Stomach (tissue), 8 donors: ENCODE measurements at regions not wholly inside any gene's neighbourhood (a gene's known extent, or its start where the extent isn't known, plus 50 kb on each side); places are given as distances from the start of the nearest gene placed in this dataset.

Experiments
- DNase-seq, 2 donors: peaks; one replicate each; pipeline versions ENCODE4 v3.0.0 to v3.0.0-alpha.2; 2013 to 2019
- H3K27ac ChIP-seq, 5 donors: fragments of 200-600 bp in 4 of 5; sonication (generic) in 4 of 5; one replicate each; pipeline ENCODE4 v1.5.1; 2013 to 2019; ENCODE audit warnings: mild to moderate bottlenecking in 1 of 5, moderate library complexity in 1 of 5
- H3K27me3 ChIP-seq, 3 donors: fragments of 200-600 bp; sonication (generic); one replicate each; pipeline ENCODE4 v1.5.1; 2017 to 2019; ENCODE audit warnings: mixed run types in 1 of 3
- H3K36me3 ChIP-seq, 4 donors: fragments of 200-600 bp; sonication (generic); 1 replicate in 3 of 4; 2 replicates in 1 of 4; pipeline ENCODE4 v1.5.1; 2016 to 2019
- H3K4me1 ChIP-seq, 4 donors: fragments of 200-600 bp; sonication (generic); one replicate each; pipeline ENCODE4 v1.5.1; 2016 to 2019
- H3K4me3 ChIP-seq, 4 donors: fragments of 200-600 bp; sonication (generic) in 3 of 4; one replicate each; pipeline ENCODE4 v1.5.1; 2016 to 2019; ENCODE audit warnings: mild to moderate bottlenecking in 1 of 4
- H3K9me3 ChIP-seq, 4 donors: fragments of 200-600 bp; sonication (generic); one replicate each; pipeline ENCODE4 v1.5.1; 2016 to 2019
- EP300 ChIP-seq: sonication (generic); formaldehyde crosslinking; IDR thresholded peaks from one replicate; pipeline ENCODE4 v1.6.1; 2017; ENCODE audit warnings: antibody characterized with exemption
- POLR2A ChIP-seq, 4 donors: fragments of 450-650 bp; IDR thresholded peaks; one replicate each; pipeline ENCODE4 v1.6.1; 2016; ENCODE audit warnings: antibody characterized with exemption in 4 of 4, control low read depth in 2 of 4, mild to moderate bottlenecking in 1 of 4, moderate library complexity in 1 of 4
- POLR2AphosphoS5 ChIP-seq, 3 donors: sonication (generic); formaldehyde crosslinking; IDR thresholded peaks; one replicate each; pipeline ENCODE4 v1.6.1; 2016; ENCODE audit warnings: antibody characterized with exemption in 3 of 3
- WGBS, 5 donors: extraction: QIAGEN DNeasy Blood & Tissue Kit in 3 of 5; methylation state at CpG; one replicate each; pipeline versions ENCODE4 v1.1.5 to v1.1.7; 2013 to 2018; 5-methylcytosine and 5-hydroxymethylcytosine counted together
- intact Hi-C: fragments of 100-400 bp; cut with DNase I; formaldehyde crosslinking; loops from one replicate; pipeline ENCODE4 v1.15.1; 2023; ENCODE audit warnings: low total_unique reads
- TF ChIP-seq, protein P1 (sequence below), 7 experiments: fragments of 450-650 bp in 4 of 7; fragments of 200-600 bp in 3 of 7; sonication (generic) in 3 of 7; IDR thresholded peaks; one replicate each; pipeline ENCODE4 v1.5.1; 2016 to 2019; ENCODE audit warnings: antibody characterized with exemption in 7 of 7, control low read depth in 2 of 7, mild to moderate bottlenecking in 1 of 7
- donor health status: healthy with polysubstance abuse.
- donor health status: Bipolar disorder and iron deficiency.
- donor health status: healthy.

- intact Hi-C loops = no loop called here
- no peak overlapping the region for H3K27ac ChIP-seq
- no peaks in the 10 kb centered on the region for H3K27me3 ChIP-seq
- no peak for DNase-seq
- no peaks in the 10 kb centered on the region for H3K36me3 ChIP-seq
- TF ChIP-seq, protein P1, sequence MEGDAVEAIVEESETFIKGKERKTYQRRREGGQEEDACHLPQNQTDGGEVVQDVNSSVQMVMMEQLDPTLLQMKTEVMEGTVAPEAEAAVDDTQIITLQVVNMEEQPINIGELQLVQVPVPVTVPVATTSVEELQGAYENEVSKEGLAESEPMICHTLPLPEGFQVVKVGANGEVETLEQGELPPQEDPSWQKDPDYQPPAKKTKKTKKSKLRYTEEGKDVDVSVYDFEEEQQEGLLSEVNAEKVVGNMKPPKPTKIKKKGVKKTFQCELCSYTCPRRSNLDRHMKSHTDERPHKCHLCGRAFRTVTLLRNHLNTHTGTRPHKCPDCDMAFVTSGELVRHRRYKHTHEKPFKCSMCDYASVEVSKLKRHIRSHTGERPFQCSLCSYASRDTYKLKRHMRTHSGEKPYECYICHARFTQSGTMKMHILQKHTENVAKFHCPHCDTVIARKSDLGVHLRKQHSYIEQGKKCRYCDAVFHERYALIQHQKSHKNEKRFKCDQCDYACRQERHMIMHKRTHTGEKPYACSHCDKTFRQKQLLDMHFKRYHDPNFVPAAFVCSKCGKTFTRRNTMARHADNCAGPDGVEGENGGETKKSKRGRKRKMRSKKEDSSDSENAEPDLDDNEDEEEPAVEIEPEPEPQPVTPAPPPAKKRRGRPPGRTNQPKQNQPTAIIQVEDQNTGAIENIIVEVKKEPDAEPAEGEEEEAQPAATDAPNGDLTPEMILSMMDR (IDR thresholded peaks at IDR 0.05) = no peak
- no peak for TF ChIP-seq POLR2AphosphoS5 (IDR thresholded peaks at IDR 0.05)
- no peak for TF ChIP-seq POLR2A (IDR thresholded peaks at IDR 0.05)
- no peak for TF ChIP-seq EP300
- no peak overlapping the region for H3K4me3 ChIP-seq
- peaks cover 17 to 63% (median 37%) of the 10 kb centered on the region in 4 donors for H3K4me1 ChIP-seq
- H3K9me3 ChIP-seq = no peaks in the 10 kb centered on the region
- 93 to 96% (median 94%) methylated on average over 14 to 15 of the region's 15 CpGs for WGBS, 5 donors
These were observed 77.2 kb downstream of the ARL6IP4 start for GRCh38 chr12:123057513-123058265.

GRCh38 chr12:123056709-123057108 is 76.2 kb downstream of the ARL6IP4 start:
- TF ChIP-seq POLR2A (IDR thresholded peaks at IDR 0.05) (no peak), POLR2AphosphoS5 (IDR thresholded peaks at IDR 0.05) (no peak), EP300 (no peak)
- TF ChIP-seq, protein P1 (IDR thresholded peaks at IDR 0.05) = no peak

DNA sequence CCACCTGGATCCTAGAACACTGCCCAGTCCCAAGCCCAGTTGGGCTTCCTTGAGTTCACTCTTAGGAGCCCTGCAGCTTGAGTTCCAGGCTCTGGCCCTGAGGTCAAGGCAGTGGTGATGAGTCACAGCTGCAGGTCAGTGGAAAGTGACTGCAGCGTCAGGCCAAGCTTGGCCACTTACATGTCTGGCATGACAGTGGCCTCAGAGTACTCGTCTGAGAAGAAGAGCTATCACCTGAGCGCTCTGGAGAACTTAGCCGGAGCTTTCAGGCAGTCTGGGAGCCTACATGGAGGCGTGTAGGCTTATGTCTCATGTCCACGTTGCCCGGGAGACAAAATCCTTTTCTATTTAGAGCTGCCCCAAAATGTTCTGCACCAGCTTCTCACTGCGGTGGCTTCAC is 75.6 kb downstream of the ARL6IP4 start:
- peak overlapping the region in 1 of 5 donors; percentile 60 for H3K27ac ChIP-seq
- no peak for DNase-seq
- H3K4me1 ChIP-seq = peaks cover 16 to 51% (median 37%) of the 10 kb centered on the region in 4 donors
- no peaks in the 10 kb centered on the region for H3K36me3 ChIP-seq
- TF ChIP-seq POLR2A (IDR thresholded peaks at IDR 0.05) (no peak), POLR2AphosphoS5 (IDR thresholded peaks at IDR 0.05) (no peak), EP300 (no peak)
- TF ChIP-seq, protein P1 (IDR thresholded peaks at IDR 0.05) = no peak
- no peak overlapping the region for H3K4me3 ChIP-seq
- no peaks in the 10 kb centered on the region for H3K27me3 ChIP-seq
- 79 to 92% (median 86%) methylated on average over 4 to 8 of the region's 8 CpGs for WGBS, 5 donors
- H3K9me3 ChIP-seq = no peaks in the 10 kb centered on the region
- intact Hi-C loops = no loop called here

More at GRCh38 chr12:123056709-123057108, 76.2 kb downstream of the ARL6IP4 start:
- no peak for DNase-seq
- H3K4me3 ChIP-seq = no peak overlapping the region
- H3K27me3 ChIP-seq = no peaks in the 10 kb centered on the region
- intact Hi-C loops = no loop called here
- 89 to 97% (median 95%) methylated on average over 7 of the region's 7 CpGs for WGBS, 5 donors
- H3K27ac ChIP-seq = peak overlapping the region in 1 of 5 donors; percentile 60
- H3K36me3 ChIP-seq = no peaks in the 10 kb centered on the region
- H3K9me3 ChIP-seq = no peaks in the 10 kb centered on the region
- peaks cover 11 to 54% (median 34%) of the 10 kb centered on the region in 4 donors for H3K4me1 ChIP-seq

DNA sequence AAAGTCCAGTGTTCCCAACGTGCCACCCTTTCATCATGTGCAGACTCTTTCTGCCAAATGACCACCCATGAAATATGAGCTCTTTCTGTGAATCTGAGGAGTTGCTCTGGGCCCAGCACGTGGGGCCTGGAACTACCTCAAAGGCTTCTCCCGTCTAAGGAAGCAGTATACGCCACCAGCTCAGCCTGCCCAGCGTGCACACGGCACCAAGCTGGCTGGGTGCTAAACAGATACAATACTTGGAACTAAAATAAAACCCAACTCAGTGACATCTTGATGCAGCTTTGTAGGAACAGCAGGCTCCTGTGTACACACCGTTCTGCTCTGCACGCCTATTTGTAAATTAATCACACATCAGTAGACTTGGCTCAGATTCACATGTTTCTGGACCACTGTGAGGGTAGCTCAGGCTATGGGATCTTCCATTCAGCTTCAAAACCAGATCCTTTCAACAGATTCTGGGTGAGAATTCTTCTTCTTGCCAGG is 74.8 kb downstream of the ARL6IP4 start:
- Histone ChIP-seq H3K36me3 (no peaks in the 10 kb centered on the region), H3K27me3 (no peaks in the 10 kb centered on the region), H3K4me1 (peaks cover 22 to 52% (median 37%) of the 10 kb centered on the region in 4 donors), H3K27ac (peak overlapping the region in 2 of 5 donors; percentile 11 to 60), H3K4me3 (no peak overlapping the region), H3K9me3 (no peaks in the 10 kb centered on the region)
- TF ChIP-seq POLR2AphosphoS5 (IDR thresholded peaks at IDR 0.05) (peak in 1 of 3 donors; percentile 2), POLR2A (IDR thresholded peaks at IDR 0.05) (no peak)
- TF ChIP-seq, protein P1 (IDR thresholded peaks at IDR 0.05) = no peak
- DNase-seq = no peak
- intact Hi-C loops = no loop called here
- 47 to 65% (median 56%) methylated on average over 8 of the region's 8 CpGs for WGBS, 5 donors
